Keratinocyte (primary cell): ENCODE measurements at regions not wholly inside any gene's neighbourhood (a gene's known extent, or its start where the extent isn't known, plus 50 kb on each side); places are given as distances from the start of the nearest gene placed in this dataset.

Source experiments
- DNase-seq: peaks from one replicate; pipeline ENCODE4 v3.0.0-alpha.2; 2011; ENCODE audit warnings: low read depth, missing footprints, low spot score
- FAIRE-seq: peaks from 2 replicates; lab custom pipeline; 2011; peaks lifted over from hg19 to GRCh38; lab: Jason Lieb, UNC
- H2AFZ ChIP-seq: 2 replicates; pipeline ENCODE4 v1.6.0; 2012; ENCODE audit warnings: low read length, control low read depth, inconsistent platforms; ENCODE audit not compliant: control insufficient read depth
- H3K27ac ChIP-seq: 2 replicates; pipeline ENCODE4 v1.5.1; 2011; ENCODE audit warnings: low read length; ENCODE audit not compliant: control insufficient read depth, insufficient read depth
- H3K27me3 ChIP-seq: 3 replicates; pipeline ENCODE4 v1.6.0; 2011; ENCODE audit warnings: low read length; ENCODE audit not compliant: control insufficient read depth, insufficient read depth; ENCODE audit errors: extremely low read depth
- H3K36me3 ChIP-seq, 2 experiments: 2 replicates in 1 of 2; 3 replicates in 1 of 2; pipeline ENCODE4 v1.5.1; 2011; ENCODE audit warnings: low read length in 2 of 2, mild to moderate bottlenecking in 1 of 2; ENCODE audit not compliant: control insufficient read depth in 2 of 2, insufficient read depth in 2 of 2; ENCODE audit errors: extremely low read depth in 1 of 2
- H3K4me1 ChIP-seq: 3 replicates; pipeline ENCODE4 v1.5.1; 2011; ENCODE audit warnings: low read length; ENCODE audit not compliant: control insufficient read depth, insufficient read depth; ENCODE audit errors: extremely low read depth
- H3K4me2 ChIP-seq: 3 replicates; pipeline ENCODE4 v1.6.0; 2011; ENCODE audit warnings: low read depth, low read length; ENCODE audit not compliant: control insufficient read depth, insufficient read depth; ENCODE audit errors: extremely low read depth
- H3K4me3 ChIP-seq, 3 experiments: fragments of 200-600 bp in 1 of 3; sonication (generic) in 1 of 3; 2 replicates in 2 of 3; 3 replicates in 1 of 3; pipeline ENCODE4 v1.5.1; 2011 to 2016; ENCODE audit warnings: low read length in 3 of 3, mild to moderate bottlenecking in 3 of 3, control low read depth in 2 of 3, inconsistent platforms in 1 of 3, low read depth in 1 of 3, mixed read lengths in 1 of 3, mixed run types in 1 of 3, moderate library complexity in 1 of 3; ENCODE audit not compliant: control insufficient read depth in 2 of 3, insufficient read depth in 2 of 3; ENCODE audit errors: extremely low read depth in 1 of 3
- H3K79me2 ChIP-seq: 2 replicates; pipeline ENCODE4 v1.6.0; 2012; ENCODE audit warnings: low read length; ENCODE audit not compliant: control insufficient read depth, insufficient read depth
- H3K9ac ChIP-seq: 3 replicates; pipeline ENCODE4 v1.6.0; 2011; ENCODE audit warnings: low read length; ENCODE audit not compliant: control insufficient read depth, insufficient read depth; ENCODE audit errors: extremely low read depth
- H3K9me1 ChIP-seq: 3 replicates; pipeline ENCODE4 v1.6.0; 2011; ENCODE audit warnings: low read length; ENCODE audit not compliant: control insufficient read depth, insufficient read depth; ENCODE audit errors: extremely low read depth
- H3K9me3 ChIP-seq: 2 replicates; pipeline ENCODE4 v1.5.1; 2012; ENCODE audit warnings: low read depth, low read length; ENCODE audit not compliant: control insufficient read depth
- H4K20me1 ChIP-seq: 3 replicates; pipeline ENCODE4 v1.6.0; 2011; ENCODE audit warnings: low read length; ENCODE audit not compliant: control insufficient read depth, insufficient read depth; ENCODE audit errors: extremely low read depth
- CTCF ChIP-seq, 3 experiments: IDR thresholded peaks in 1 of 3; conservative IDR thresholded peaks in 1 of 3; optimal IDR thresholded peaks in 1 of 3; 2 replicates in 2 of 3; 3 replicates in 1 of 3; pipeline versions ENCODE3 to v1.5.1; 2011; ENCODE audit warnings: low read length in 3 of 3, mild to moderate bottlenecking in 3 of 3, moderate library complexity in 2 of 3, control low read depth in 1 of 3, inconsistent platforms in 1 of 3; ENCODE audit not compliant: insufficient read depth in 2 of 3; ENCODE audit errors: extremely low read depth in 1 of 3
- EZH2 ChIP-seq: IDR thresholded peaks from one replicate; pipeline ENCODE4 v1.6.1; 2012; ENCODE audit warnings: inconsistent platforms, mild to moderate bottlenecking, low read length, moderate library complexity
- dilution Hi-C: fragments of 300-500 bp; cut with MboI; formaldehyde crosslinking; loops from one replicate; pipeline ENCODE4 v1.7.0; 2020; ENCODE audit warnings: low sequenced_read_pairs; ENCODE audit not compliant: extremely low pct_ligation_motif_present

- H3K27me3 ChIP-seq: peaks cover 6% of the 10 kb centered on the region
- H3K4me3 ChIP-seq: no peak overlapping the region
- TF ChIP-seq CTCF (optimal IDR thresholded peaks at IDR 0.05 in 1 of 3, IDR thresholded peaks at IDR 0.05 in 1 of 3, conservative IDR thresholded peaks at IDR 0.05 in 1 of 3; ENCODE audit: extremely low read depth in 1 of 3, insufficient read depth in 2 of 3, low read length in 3 of 3) (no peak), EZH2 (no peak)
- dilution Hi-C loops: no loop called here
- no peak overlapping the region for H3K27ac ChIP-seq
- no peak for FAIRE-seq
- H3K9me3 ChIP-seq: no peaks in the 10 kb centered on the region
- H4K20me1 ChIP-seq: no peaks in the 10 kb centered on the region
- no peaks in the 10 kb centered on the region for H3K79me2 ChIP-seq
- no peak overlapping the region for H3K9ac ChIP-seq
- H3K4me2 ChIP-seq: no peak overlapping the region
- H3K4me1 ChIP-seq: no peaks in the 10 kb centered on the region
- H3K9me1 ChIP-seq: no peaks in the 10 kb centered on the region
- no peaks in the 10 kb centered on the region for H3K36me3 ChIP-seq
- no peak overlapping the region for H2AFZ ChIP-seq
- no peak for DNase-seq
These were observed 283.7 kb upstream of the ZMIZ1 start for GRCh38 chr10:78785066-78785465.

- no peak overlapping the region for H3K27ac ChIP-seq
- DNase-seq (no peak), FAIRE-seq (no peak)
- H3K4me3 ChIP-seq: no peak overlapping the region
- no peak overlapping the region for H3K9ac ChIP-seq
- dilution Hi-C loops: no loop called here
- no peaks in the 10 kb centered on the region for H3K36me3 ChIP-seq
- H3K4me1 ChIP-seq: no peaks in the 10 kb centered on the region
- no peaks in the 10 kb centered on the region for H3K9me3 ChIP-seq
- H4K20me1 ChIP-seq: no peaks in the 10 kb centered on the region
- no peak overlapping the region for H2AFZ ChIP-seq
- no peaks in the 10 kb centered on the region for H3K79me2 ChIP-seq
- no peaks in the 10 kb centered on the region for H3K9me1 ChIP-seq
- H3K4me2 ChIP-seq: no peak overlapping the region
- TF ChIP-seq CTCF (optimal IDR thresholded peaks at IDR 0.05 in 1 of 3, IDR thresholded peaks at IDR 0.05 in 1 of 3, conservative IDR thresholded peaks at IDR 0.05 in 1 of 3; ENCODE audit: extremely low read depth in 1 of 3, insufficient read depth in 2 of 3, low read length in 3 of 3) (no peak), EZH2 (no peak)
- peaks cover 9% of the 10 kb centered on the region for H3K27me3 ChIP-seq
These were observed 282.8 kb upstream of the ZMIZ1 start for GRCh38 chr10:78785991-78786390.
